ENCODE measurements at regions not wholly inside any gene's neighbourhood (a gene's known extent, or its start where the extent isn't known, plus 50 kb on each side); places are given as distances from the start of the nearest gene placed in this dataset.

DNA sequence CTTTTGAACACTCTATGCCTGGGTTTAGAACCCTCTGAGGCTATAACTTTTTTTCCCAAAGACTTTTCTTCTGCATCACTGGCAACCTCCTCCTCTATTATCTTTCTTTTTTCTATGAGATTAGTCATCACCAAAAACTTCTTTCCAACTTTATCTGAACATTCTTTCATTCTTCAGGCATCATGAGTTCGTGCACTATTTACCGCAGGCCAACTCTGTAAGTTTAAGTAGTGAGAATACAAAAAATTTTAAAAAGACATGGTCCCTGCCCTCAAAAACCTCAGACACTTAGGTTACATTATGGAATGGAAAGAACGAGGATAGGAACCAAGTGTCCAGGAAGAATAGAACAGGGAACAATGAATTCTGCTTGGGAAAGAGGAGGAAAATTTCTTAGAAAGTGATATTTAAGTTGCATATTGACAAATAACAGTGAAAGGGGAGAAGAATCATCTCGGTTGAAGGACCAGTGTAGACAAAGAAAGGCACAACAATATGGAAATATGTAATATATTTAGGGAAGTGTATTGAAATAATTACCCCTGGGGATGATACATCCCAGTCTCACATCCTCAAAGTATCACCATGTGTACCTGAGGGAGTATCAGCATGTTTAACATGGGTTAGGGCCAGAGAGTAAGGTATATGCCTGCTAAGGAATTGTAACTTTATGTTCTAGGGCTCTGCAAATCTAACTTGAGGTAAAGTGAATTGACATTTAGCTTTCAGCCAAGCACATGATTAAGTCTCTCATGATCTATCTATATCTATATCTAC lies 196.5 kb upstream of the NREP start:
- DNase-seq (ENCODE audit: low read depth in 2 of 2), result peak; percentile 88 to 91
- TF ChIP-seq, protein P1, sequence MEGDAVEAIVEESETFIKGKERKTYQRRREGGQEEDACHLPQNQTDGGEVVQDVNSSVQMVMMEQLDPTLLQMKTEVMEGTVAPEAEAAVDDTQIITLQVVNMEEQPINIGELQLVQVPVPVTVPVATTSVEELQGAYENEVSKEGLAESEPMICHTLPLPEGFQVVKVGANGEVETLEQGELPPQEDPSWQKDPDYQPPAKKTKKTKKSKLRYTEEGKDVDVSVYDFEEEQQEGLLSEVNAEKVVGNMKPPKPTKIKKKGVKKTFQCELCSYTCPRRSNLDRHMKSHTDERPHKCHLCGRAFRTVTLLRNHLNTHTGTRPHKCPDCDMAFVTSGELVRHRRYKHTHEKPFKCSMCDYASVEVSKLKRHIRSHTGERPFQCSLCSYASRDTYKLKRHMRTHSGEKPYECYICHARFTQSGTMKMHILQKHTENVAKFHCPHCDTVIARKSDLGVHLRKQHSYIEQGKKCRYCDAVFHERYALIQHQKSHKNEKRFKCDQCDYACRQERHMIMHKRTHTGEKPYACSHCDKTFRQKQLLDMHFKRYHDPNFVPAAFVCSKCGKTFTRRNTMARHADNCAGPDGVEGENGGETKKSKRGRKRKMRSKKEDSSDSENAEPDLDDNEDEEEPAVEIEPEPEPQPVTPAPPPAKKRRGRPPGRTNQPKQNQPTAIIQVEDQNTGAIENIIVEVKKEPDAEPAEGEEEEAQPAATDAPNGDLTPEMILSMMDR (IDR thresholded peaks at IDR 0.05; ENCODE audit: low read depth, low read length), result no peak
- H3K4me3 ChIP-seq (replicated peaks in 1 of 2; ENCODE audit: low read depth in 2 of 2, low read length in 2 of 2), result no peak overlapping the region

DNA sequence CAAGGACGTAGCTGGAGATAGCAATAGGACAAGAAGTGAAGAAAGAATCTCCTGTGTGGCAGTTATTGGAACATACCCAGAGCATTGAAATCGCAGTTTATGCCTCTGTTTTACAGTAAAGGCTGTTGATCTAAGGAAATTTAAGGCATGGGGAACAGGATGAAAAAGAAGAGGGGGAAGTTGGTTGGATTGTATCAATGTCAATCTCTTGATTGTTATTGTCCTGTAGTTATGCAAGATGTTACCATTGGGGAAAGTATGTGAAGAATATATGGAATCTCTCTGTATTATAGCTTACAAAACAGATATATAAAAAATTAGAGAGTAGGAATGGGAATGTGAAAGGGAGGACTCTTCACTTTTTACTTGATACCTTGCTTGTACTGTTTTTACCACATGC lies 195.6 kb upstream of the NREP start:
- peak in 1 of 2 donors; percentile 42 for DNase-seq (ENCODE audit: low read depth in 2 of 2)

DNA sequence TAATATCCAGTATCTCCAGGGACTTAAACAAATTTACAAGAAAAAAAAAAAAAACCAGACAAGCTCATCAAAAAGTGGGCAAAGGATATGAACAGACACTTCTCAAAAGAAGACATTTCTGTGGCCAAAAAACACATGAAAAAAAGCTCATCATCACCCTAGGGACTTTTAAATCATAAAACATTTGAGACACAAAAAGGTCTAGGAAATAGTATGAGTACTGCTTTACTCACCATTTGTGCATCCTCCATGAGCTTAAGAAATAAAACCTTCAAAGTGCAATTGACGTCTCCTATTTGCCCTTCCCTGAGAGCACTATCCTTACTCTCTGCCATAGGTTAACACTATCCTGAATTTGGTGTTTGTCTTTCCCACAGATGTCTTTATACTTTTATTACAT lies 193.7 kb upstream of the NREP start:
- TF ChIP-seq, protein P1 (IDR thresholded peaks at IDR 0.05; ENCODE audit: low read depth, low read length), result no peak
- peak in 1 of 2 donors; percentile 95 for DNase-seq (ENCODE audit: low read depth in 2 of 2)
- no peak overlapping the region for H3K4me3 ChIP-seq (replicated peaks in 1 of 2; ENCODE audit: low read depth in 2 of 2, low read length in 2 of 2)

More for the DNA sequence above, 195.6 kb upstream of the NREP start:
- no peak overlapping the region for H3K4me3 ChIP-seq (replicated peaks in 1 of 2; ENCODE audit: low read depth in 2 of 2, low read length in 2 of 2)
- TF ChIP-seq, protein P1 (IDR thresholded peaks at IDR 0.05; ENCODE audit: low read depth, low read length), result no peak

DNA sequence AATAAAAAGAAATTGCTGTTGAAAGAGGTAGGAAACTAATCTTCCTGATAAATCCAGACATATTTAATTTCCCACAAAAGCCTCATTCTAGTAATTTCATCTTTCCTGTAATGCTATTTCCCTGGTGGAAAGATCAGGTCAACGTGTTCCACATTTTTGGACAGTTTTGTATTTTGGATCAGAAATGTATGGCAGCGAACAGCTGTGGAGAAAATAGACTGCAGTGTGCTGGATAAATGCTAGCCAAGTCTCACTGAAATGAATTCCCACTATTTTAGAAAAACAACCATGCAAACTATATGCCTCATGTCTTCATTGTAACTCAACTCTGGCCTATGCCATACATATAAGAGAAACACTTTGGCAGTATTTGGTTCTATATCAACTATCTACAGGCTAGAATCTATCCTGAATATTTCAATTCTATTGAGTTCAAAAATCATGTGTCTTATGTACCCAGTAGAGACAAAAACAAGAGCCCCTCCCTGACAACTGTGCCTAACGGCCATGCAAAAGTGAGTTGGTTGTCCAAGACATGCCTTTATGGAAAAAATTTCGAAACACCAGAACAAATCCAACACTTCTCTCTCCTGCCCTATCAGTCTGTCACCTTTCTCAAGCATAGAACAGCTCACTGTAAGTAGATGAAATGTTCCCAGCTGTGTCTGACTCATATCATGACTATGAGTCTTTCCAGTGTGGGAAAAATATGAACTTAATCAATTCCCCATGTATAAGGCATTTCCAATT lies 191.3 kb upstream of the NREP start:
- DNase-seq (ENCODE audit: low read depth in 2 of 2), result peak; percentile 93 to 97
- no peak overlapping the region for H3K4me3 ChIP-seq (replicated peaks in 1 of 2; ENCODE audit: low read depth in 2 of 2, low read length in 2 of 2)
- TF ChIP-seq, protein P1 (IDR thresholded peaks at IDR 0.05; ENCODE audit: low read depth, low read length), result no peak

- DNase-seq (ENCODE audit: low read depth in 2 of 2), result no peak
- no peak overlapping the region for H3K4me3 ChIP-seq (replicated peaks in 1 of 2; ENCODE audit: low read depth in 2 of 2, low read length in 2 of 2)
- TF ChIP-seq, protein P1 (IDR thresholded peaks at IDR 0.05; ENCODE audit: low read depth, low read length), result no peak
Measured at GRCh38 chr5:111946556-111946955, 189.6 kb upstream of the NREP start.

DNA sequence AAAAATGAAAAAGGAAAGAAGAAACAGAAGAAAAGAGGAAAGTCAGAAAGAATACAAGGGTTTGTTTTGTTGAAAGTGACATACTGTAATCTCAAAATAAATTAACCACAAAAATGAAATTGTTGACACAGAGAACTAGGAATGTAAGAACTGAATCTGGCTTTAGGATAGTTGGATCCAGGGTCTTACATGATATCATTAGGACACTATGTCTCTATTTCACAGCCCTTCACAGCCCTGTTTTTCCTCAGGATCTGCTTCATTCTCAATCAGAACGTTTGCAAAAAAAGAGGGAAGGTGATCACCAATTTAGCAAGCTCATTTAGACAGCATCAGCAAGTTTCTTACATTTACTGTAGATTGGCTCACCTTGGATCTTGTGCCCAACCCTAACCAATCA lies 188.5 kb upstream of the NREP start:
- no peak overlapping the region for H3K4me3 ChIP-seq (replicated peaks in 1 of 2; ENCODE audit: low read depth in 2 of 2, low read length in 2 of 2)
- DNase-seq (ENCODE audit: low read depth in 2 of 2), result peak; percentile 53 to 65
- TF ChIP-seq, protein P1 (IDR thresholded peaks at IDR 0.05; ENCODE audit: low read depth, low read length), result no peak

All from cardiac fibroblast (primary cell).